GM15510 (cell line): ENCODE measurements at regions not wholly inside any gene's neighbourhood (a gene's known extent, or its start where the extent isn't known, plus 50 kb on each side); places are given as distances from the start of the nearest gene placed in this dataset.

ENCODE experiments used
- POLR2A ChIP-seq: IDR thresholded peaks from 3 replicates; pipeline ENCODE4 v1.6.1; 2011; ENCODE audit warnings: borderline replicate concordance; ENCODE audit not compliant: insufficient read length; ENCODE audit errors: extremely low read depth

DNA sequence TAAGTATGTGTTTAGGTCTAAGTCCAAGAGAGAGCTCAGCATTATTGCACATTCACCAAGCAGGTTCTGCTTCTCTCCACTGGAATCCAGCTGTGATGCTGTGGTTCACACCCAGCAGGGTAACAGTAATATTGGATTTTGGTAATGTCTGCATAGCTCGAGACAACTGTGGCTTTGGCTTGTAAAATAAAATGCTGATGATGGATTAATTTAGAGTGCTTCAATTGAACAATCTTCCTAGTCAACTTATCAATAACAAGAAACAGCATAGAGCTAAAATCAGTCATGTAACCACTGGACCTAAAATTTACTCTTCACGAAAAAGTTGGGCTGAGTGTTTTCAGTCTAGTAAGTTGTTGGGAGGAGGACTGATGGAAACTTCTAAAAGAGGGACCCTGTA, 709.2 kb downstream of the TYW1 start:
- no peak for TF ChIP-seq POLR2A

DNA sequence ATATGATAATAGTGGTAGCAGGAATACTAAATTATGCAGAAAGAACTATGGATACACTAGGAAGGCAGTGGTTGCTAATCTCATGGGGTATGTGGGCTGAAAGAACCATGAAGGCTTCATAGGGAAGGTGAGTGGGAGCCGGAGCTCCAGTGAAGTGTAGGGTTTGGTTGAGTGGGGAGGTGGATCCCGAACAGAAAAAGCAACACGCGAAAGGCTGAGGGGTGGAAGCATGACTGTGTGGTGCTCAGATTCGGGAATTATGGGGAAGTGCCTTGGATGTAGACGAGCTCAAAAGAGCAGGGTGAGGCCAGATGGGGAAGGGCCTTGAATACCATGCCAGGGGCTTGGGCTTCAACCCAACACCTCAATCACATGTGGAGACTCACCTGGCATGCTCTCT, 715.1 kb downstream of the TYW1 start:
- TF ChIP-seq POLR2A: no peak

DNA sequence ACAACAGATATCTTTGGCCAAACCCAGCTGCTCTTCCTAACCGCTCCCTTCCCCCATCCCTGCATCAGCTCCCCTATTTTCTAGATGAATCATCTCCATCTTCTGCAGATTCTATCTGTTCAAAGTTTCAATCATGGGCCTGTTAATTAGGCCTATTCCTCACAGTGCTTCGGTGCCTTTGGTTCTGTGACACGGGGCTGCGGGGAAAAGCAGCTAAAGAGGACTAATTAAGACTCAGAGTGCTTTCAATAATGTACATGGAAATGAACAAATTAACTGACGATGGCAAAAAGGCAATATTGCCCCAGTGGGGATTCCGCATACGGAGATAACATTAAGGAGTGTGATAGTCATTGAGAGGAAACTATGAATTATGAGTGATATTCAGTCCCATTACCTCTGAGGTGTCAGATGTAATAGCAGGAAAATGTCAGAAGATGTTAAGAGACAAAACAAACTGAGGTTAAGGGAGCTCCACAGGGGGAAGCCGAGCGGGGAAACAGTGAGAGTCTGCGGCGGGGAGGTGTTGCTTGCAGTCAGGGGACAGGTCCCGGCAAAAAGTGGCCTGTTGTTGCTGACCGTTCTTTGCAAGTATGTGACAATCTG, 716.9 kb downstream of the TYW1 start:
- no peak for TF ChIP-seq POLR2A

DNA sequence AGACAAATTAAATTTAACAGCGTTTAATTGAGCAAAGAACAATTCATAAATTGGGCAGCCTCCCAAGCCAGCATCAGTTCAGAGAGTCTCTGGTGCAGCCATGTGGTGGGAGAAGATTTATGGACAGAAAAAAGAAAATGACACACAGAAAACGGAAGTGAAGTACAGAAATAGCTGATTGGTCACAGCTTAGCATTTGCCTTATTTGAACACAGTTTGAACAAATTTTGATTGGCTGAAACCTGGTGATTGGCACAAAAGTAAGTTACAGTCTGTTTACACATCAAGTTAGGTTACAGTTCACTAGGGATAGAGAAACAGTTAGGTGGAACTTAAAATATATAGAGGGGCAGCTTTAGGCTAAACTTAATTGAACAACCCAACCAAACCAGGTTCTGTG, 720.1 kb downstream of the TYW1 start:
- no peak for TF ChIP-seq POLR2A

DNA sequence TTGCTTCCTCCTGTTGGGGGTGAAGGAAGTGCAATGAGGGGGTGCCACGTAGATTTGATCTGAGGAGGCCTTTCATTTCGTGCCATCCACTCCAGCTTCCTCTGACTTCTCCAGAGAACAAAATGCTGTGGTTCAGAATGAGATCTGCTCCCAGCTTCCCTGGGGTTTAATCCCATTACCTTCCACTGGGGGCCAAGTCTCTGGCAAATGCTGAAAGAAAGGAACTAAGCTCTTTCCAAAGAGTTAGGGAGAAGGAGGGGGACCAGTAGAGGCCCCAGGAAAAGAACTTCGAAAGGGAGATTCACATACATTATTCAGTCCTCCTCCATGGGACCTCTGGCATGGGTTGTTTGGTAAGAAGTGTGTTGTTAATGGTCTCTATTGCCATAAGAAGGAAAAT, 727.0 kb downstream of the TYW1 start:
- TF ChIP-seq POLR2A: no peak

DNA sequence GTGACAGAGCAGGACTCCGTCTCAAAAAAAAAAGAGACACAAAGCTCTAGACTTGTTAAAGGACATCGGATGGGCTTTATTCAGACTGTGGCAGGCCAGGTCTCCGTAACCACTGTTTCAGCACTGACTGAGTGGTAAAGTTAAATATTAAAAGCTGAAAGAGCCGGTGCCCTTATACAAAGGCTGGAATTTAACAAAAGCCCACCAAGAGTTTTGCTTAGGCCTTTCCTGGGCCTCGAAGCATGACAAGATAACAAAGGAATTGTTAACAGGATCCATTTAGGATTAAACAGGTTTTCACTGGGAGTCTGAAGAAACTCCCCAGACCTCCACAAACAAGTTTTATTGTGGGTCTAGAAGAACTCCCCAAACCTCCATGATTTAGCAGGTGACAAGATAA, 727.8 kb downstream of the TYW1 start:
- no peak for TF ChIP-seq POLR2A

DNA sequence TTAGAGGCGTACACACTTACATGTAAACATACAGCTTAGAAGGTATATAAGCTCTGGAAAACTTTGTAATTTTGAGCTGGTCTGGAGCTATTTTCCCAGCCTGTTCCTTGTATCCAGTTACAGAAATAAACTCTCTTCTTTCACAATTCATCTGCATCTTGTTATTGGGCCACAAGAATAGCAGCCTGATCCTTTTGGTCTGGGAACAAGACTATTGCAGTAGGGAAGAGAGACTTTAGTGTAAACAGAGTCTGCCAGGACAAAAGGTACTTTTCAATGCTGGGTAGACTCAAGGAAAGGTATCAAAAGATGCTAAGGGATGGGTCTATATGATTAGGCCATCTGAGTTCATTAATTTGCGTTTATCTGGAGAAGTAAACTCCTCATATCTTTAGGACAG, 728.3 kb downstream of the TYW1 start:
- TF ChIP-seq POLR2A: no peak

DNA sequence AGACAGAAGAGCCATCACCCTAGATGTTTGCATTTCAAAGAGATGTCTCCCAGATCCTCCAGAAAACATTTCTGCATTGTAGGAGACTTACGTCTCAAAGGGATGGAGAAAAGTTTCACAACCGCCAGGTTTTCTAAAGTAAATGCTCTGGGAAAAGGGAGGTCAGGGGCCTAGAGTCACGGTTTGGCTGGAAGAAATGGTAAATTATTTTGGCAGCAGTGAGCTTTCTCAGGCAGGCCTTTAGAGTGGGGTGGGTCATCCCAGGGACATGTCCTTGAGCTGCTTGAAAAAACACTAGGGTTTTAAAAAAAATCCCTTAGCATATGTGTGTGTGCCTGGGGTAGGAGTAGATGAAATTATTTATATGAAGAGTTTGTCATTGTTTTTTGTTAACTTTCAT, 728.8 kb downstream of the TYW1 start:
- TF ChIP-seq POLR2A: no peak

DNA sequence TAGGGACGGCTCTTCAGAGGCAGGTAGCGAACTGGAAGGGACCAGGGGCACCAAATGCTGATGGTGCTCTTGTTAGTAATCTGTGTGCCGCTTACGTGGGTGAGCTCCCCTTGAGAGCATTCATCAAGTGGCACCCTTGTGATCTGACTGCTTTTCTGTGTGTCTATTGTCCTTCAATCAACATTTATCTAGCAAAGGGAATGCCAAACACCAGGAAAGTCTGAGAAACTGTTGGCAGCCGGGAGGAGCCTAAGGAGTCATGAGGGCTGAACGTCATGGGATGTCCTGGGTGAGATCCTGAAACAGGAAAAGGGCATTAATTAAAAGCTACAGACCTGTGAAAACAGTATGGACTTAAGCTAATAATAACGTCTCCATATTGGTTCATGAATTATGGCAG, 733.1 kb downstream of the TYW1 start:
- no peak for TF ChIP-seq POLR2A

DNA sequence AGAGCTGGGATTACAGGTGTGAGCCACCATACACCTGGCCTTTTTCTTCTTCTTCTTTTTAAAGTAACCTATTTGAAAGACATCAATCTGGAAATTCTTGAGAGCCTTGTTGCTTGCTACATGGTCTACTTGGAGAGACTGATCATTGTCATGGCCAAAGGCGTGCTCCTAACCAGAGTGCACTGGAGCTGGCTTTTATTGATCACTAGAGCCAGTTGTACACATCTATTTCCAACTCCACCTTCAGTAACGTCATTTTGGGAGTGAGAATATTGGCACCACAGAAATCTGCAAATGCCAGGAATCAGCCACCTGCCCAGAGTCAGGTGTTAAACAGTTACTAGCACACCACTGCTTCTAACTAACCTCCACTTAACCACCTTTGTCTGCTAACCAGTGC, 735.1 kb downstream of the TYW1 start:
- TF ChIP-seq POLR2A: no peak

DNA sequence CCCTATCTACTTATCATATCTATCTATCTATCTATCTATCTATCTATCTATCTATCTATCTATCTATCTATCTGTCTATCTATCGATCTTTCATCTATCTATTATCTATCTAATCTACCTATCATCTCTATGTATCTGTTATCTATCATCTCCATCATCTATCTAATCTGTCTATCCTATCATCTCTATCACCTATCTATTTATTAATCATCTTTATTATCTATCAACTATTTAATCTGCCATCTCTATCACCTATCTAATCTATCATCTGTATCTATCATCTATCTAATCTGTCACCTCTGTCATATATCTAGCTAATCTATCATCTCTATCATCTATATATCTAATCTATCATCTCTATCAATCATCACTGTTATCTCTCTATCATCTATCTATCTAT, 736.3 kb downstream of the TYW1 start:
- no peak for TF ChIP-seq POLR2A

DNA sequence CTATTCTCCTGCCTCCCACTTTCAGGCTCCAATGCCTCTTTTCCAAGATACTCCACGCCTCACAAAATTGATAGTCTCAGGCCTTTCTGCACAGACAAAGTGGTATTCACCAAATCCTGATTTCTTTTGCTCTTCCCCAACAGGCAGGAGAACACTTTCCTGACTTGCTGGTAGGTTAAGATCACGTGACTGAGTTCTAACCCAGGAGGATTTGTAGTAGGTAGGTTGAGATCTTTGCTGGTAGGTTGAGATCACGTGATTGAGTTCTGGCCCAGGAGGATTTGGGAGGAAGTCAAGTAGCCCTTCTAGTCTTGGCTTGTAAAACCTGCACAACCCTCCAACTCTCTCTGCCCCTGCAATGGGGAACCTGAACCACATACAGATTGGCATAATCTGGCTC, 741.5 kb downstream of the TYW1 start:
- no peak for TF ChIP-seq POLR2A

DNA sequence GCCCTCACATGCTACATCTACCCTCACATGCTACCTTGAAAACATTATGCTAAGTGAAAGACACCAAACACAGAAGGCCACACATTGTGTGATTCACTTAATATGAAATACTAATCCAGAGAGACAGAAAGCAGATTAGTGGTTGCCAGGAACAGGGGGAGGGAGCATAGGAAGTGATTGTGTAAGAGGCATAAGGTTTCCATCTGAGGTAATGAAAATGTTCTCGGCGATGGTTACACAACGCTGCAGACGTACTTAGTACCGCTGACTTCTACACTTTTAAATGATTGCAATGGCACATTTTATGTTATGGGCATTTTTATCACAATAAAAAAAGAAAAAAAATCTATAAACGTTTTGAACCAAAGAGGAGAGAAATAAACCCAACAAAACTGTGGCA, 742.3 kb downstream of the TYW1 start:
- no peak for TF ChIP-seq POLR2A

DNA sequence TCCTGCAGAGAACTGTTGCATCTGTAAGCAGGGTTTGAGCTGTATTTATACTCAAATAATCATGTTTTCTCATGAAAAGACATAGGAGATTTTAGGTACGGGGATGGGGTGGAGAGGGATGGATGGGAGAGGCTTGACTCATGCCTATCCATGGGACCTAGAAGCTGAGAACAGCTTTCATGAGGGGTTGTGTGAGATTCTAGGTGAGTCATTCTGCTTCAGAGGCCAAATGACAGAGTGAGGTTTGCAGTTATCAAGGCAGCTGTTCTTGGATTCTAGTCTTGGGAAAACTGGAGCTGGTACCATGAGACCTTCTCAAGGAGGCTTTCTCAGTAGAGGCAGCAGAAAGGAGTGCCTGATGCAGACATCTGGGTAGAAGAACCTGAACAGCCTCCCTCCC, 746.9 kb downstream of the TYW1 start:
- TF ChIP-seq POLR2A: no peak

DNA sequence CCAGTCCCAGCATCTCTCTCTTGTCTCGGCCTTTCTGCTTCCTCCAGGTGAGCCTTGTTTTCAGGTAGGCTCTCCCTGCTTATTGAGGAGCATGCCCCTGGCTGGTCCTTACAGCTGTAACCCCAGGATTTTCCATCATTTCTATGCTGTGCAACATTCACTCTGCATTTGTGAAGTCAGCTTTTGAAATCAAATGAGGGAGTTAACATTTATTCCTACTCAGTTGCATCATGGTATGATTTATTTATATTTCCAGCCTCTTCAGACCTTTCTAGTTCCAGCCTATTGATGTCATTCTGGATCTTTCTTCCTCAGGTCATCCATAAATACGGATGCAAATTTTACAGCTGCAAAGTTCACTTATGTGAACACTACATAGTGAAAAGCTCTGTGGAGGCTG, 755.6 kb downstream of the TYW1 start:
- no peak for TF ChIP-seq POLR2A

DNA sequence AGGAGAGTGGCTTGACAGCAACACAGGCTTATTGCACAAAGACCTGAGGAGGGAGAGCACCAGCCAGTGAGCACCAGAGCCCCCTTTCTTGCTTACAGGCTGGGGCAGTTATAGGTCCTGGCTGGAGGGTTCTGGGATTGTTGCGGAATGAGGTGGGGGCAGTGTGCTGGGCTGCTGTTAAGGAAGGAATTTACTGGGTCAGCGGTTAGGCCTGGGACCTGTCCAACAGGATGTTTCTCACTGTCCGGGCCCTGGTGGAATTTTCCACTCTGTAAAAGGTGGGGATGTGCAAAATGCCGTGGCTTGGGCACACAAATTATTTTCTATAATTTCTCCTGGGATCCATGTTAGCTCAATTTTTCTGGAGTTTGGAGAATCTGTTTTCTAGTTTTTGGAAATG, 757.3 kb downstream of the TYW1 start:
- no peak for TF ChIP-seq POLR2A

DNA sequence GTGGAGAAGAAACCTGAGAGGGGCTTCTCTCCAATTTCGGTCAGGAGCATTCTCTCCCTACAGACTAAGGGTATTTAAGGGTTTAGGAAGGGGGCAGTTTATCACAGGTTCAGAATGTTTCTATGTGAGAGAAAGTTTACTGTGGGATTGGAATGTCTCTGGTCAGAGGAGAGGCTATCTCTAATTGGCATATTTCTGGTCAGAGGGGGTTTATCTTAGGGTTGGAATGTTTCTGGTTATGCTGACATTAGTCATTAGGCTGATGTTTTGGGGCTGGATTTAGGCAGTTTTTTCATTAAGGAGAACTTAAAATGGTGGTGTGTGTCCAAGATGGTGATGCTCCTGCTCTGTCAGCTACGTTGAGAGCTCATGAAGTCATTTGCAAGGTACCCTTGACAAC, 758.0 kb downstream of the TYW1 start:
- no peak for TF ChIP-seq POLR2A
